ENCODE measurements at regions not wholly inside any gene's neighbourhood (a gene's known extent, or its start where the extent isn't known, plus 50 kb on each side); places are given as distances from the start of the nearest gene placed in this dataset.
A peak's percentile ranks its signal among the peaks of the same experiment; 100 is the strongest.

GRCh38 chr19:32129141-32129540 lies 216.3 kb upstream of the ZNF507 start:
- H3K4me3 ChIP-seq = no peak overlapping the region
- no peaks in the 10 kb centered on the region for H3K9me3 ChIP-seq
- no peaks in the 10 kb centered on the region for H3K36me3 ChIP-seq
- 59 to 70% methylated on average over 2 to 10 of the region's 10 CpGs for WGBS, 2 donors (ENCODE audit: low coverage in 1 of 2)
- H3K4me1 ChIP-seq = no peaks in the 10 kb centered on the region
- no peak for DNase-seq
- intact Hi-C loops (cut with DNase I; ENCODE audit: low total_unique reads) (no loop called here), in situ Hi-C loops (cut with MboI; ENCODE audit: low pct_ligation_motif_present in 1 of 4, low pct_unique_long_range_greater_than_20kb in 1 of 4, low sequenced_read_pairs in 3 of 4) (no loop called here)
- peak overlapping the region in 1 of 4 donors; percentile 55 for H3K27ac ChIP-seq
- no peak for TF ChIP-seq CTCF (IDR thresholded peaks at IDR 0.05)
- TF ChIP-seq POLR2AphosphoS5 (IDR thresholded peaks at IDR 0.05) = peak in 1 of 3 donors; percentile 10
- H3K27me3 ChIP-seq = no peaks in the 10 kb centered on the region

GRCh38 chr19:32130332-32130731 lies 215.1 kb upstream of the ZNF507 start:
- Histone ChIP-seq H3K36me3 (no peaks in the 10 kb centered on the region), H3K4me3 (no peak overlapping the region), H3K27ac (peak overlapping the region in 1 of 4 donors; percentile 44), H3K9me3 (no peaks in the 10 kb centered on the region), H3K27me3 (no peaks in the 10 kb centered on the region), H3K4me1 (no peaks in the 10 kb centered on the region)
- WGBS, 2 donors (ENCODE audit: low coverage in 1 of 2) = 29 to 34% methylated on average over 1 to 6 of the region's 6 CpGs
- DNase-seq = no peak
- intact Hi-C loops (cut with DNase I; ENCODE audit: low total_unique reads) (no loop called here), in situ Hi-C loops (cut with MboI; ENCODE audit: low pct_ligation_motif_present in 1 of 4, low pct_unique_long_range_greater_than_20kb in 1 of 4, low sequenced_read_pairs in 3 of 4) (no loop called here)
- TF ChIP-seq CTCF (IDR thresholded peaks at IDR 0.05) (no peak), EP300 (IDR thresholded peaks at IDR 0.05; ENCODE audit: low read depth) (peak; percentile 34), POLR2AphosphoS5 (IDR thresholded peaks at IDR 0.05) (peak in 2 of 3 donors; percentile 35 to 53), POLR2A (IDR thresholded peaks at IDR 0.05) (no peak)

DNA sequence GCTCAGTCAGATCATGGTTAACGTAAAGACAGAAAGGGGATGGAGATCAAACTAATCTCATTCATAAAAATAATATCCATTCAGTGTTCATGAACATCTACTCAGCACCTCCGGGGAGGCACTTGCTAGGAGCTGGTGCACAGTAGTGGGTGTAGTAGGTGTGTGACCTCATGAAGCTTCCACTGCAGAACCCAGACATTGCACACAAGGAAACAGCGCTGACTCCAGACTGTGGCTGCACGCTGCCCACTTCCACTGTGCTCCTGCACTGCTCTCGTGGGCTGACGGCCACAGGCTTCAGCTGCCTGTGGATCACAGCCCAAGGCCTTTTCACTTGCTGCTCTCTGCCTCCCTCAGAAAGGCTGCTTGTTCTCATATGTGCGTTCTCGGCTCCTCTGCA lies 214.4 kb upstream of the ZNF507 start:
- TF ChIP-seq EP300 (IDR thresholded peaks at IDR 0.05; ENCODE audit: low read depth) = no peak
- no peak for TF ChIP-seq CTCF (IDR thresholded peaks at IDR 0.05)
- TF ChIP-seq POLR2AphosphoS5 (IDR thresholded peaks at IDR 0.05) = no peak
- TF ChIP-seq POLR2A (IDR thresholded peaks at IDR 0.05) = no peak
- in situ Hi-C loops (cut with MboI; ENCODE audit: low pct_ligation_motif_present in 1 of 4, low pct_unique_long_range_greater_than_20kb in 1 of 4, low sequenced_read_pairs in 3 of 4) = no loop called here
- no peak for DNase-seq

DNA sequence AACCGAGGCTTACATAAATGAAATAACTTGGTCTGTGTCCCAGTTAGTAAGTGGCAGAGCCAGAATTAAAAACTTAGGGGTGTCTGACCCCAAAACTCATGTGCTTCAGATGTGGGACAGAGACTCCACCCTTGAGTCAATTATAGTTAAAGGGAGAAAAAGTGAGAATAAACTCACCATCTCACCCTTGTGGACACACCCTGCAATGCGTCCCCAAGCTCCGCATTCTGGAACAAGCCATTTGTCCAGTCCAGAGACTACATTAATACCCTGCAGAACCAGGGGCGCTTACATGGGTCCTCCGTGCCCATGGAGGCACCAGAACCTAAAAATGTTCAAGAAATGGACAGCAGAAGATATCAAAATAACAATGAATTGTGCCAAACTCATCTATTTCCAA lies 207.0 kb upstream of the ZNF507 start:
- H3K4me1 ChIP-seq = no peaks in the 10 kb centered on the region
- no peak for DNase-seq
- H3K27ac ChIP-seq = no peak overlapping the region
- no peaks in the 10 kb centered on the region for H3K36me3 ChIP-seq
- in situ Hi-C loops (cut with MboI; ENCODE audit: low pct_ligation_motif_present in 1 of 4, low pct_unique_long_range_greater_than_20kb in 1 of 4, low sequenced_read_pairs in 3 of 4) = no loop called here
- WGBS, 2 donors (ENCODE audit: low coverage in 1 of 2) = 56 to 78% methylated on average over 4 to 5 of the region's 5 CpGs
- intact Hi-C loops (cut with DNase I; ENCODE audit: low total_unique reads) = no loop called here
- no peaks in the 10 kb centered on the region for H3K27me3 ChIP-seq
- H3K4me3 ChIP-seq = no peak overlapping the region
- H3K9me3 ChIP-seq = no peaks in the 10 kb centered on the region
- TF ChIP-seq CTCF (IDR thresholded peaks at IDR 0.05) (no peak), POLR2A (IDR thresholded peaks at IDR 0.05) (no peak), EP300 (IDR thresholded peaks at IDR 0.05; ENCODE audit: low read depth) (no peak)

More for the DNA sequence above, 214.4 kb upstream of the ZNF507 start:
- Histone ChIP-seq H3K36me3 (no peaks in the 10 kb centered on the region), H3K27ac (peak overlapping the region in 1 of 4 donors; percentile 44), H3K4me1 (no peaks in the 10 kb centered on the region), H3K27me3 (no peaks in the 10 kb centered on the region), H3K9me3 (no peaks in the 10 kb centered on the region), H3K4me3 (no peak overlapping the region)
- 76 to 83% methylated on average over 3 to 8 of the region's 8 CpGs for WGBS, 2 donors (ENCODE audit: low coverage in 1 of 2)
- intact Hi-C loops (cut with DNase I; ENCODE audit: low total_unique reads) = no loop called here

Measured in transverse colon (tissue), 4 donors.